ENCODE measurements at regions not wholly inside any gene's neighbourhood (a gene's known extent, or its start where the extent isn't known, plus 50 kb on each side); places are given as distances from the start of the nearest gene placed in this dataset.

GRCh38 chr12:58665375-58665774, 254.9 kb downstream of the LRIG3 start:
- Histone ChIP-seq H3K4me3 (ENCODE audit: low read depth, low read length) (no peak overlapping the region), H3K27ac (ENCODE audit: low read depth, low read length) (no peak overlapping the region), H3K9me3 (ENCODE audit: control insufficient read depth, insufficient read depth, low read length) (no peaks in the 10 kb centered on the region), H3K27me3 (ENCODE audit: control insufficient read depth, insufficient read depth, low read length) (no peaks in the 10 kb centered on the region)
- CTCF ChIA-PET: no interaction called here
- no peak for TF ChIP-seq CTCF (IDR thresholded peaks at IDR 0.05; ENCODE audit: low read depth, low read length)
- DNase-seq (ENCODE audit: low read depth, low spot score): no peak
- POLR2A ChIA-PET: no interaction called here

GRCh38 chr12:58668233-58668632, 252.1 kb downstream of the LRIG3 start:
- CTCF ChIA-PET: no interaction called here
- DNase-seq (ENCODE audit: low read depth, low spot score): no peak
- H3K9me3 ChIP-seq (ENCODE audit: control insufficient read depth, insufficient read depth, low read length): no peaks in the 10 kb centered on the region
- POLR2A ChIA-PET: no interaction called here
- H3K27ac ChIP-seq (ENCODE audit: low read depth, low read length): no peak overlapping the region
- TF ChIP-seq CTCF (IDR thresholded peaks at IDR 0.05; ENCODE audit: low read depth, low read length): no peak
- no peak overlapping the region for H3K4me3 ChIP-seq (ENCODE audit: low read depth, low read length)
- H3K27me3 ChIP-seq (ENCODE audit: control insufficient read depth, insufficient read depth, low read length): no peaks in the 10 kb centered on the region

GRCh38 chr12:58668871-58669270, 251.4 kb downstream of the LRIG3 start:
- no peaks in the 10 kb centered on the region for H3K9me3 ChIP-seq (ENCODE audit: control insufficient read depth, insufficient read depth, low read length)
- H3K4me3 ChIP-seq (ENCODE audit: low read depth, low read length): no peak overlapping the region
- H3K27ac ChIP-seq (ENCODE audit: low read depth, low read length): no peak overlapping the region
- ChIA-PET CTCF (no interaction called here), POLR2A (no interaction called here)
- no peaks in the 10 kb centered on the region for H3K27me3 ChIP-seq (ENCODE audit: control insufficient read depth, insufficient read depth, low read length)
- DNase-seq (ENCODE audit: low read depth, low spot score): no peak
- no peak for TF ChIP-seq CTCF (IDR thresholded peaks at IDR 0.05; ENCODE audit: low read depth, low read length)

GRCh38 chr12:58670623-58671022, 249.7 kb downstream of the LRIG3 start:
- POLR2A ChIA-PET: no interaction called here
- Histone ChIP-seq H3K27me3 (ENCODE audit: control insufficient read depth, insufficient read depth, low read length) (no peaks in the 10 kb centered on the region), H3K27ac (ENCODE audit: low read depth, low read length) (no peak overlapping the region), H3K9me3 (ENCODE audit: control insufficient read depth, insufficient read depth, low read length) (no peaks in the 10 kb centered on the region), H3K4me3 (ENCODE audit: low read depth, low read length) (no peak overlapping the region)
- CTCF ChIA-PET: no interaction called here
- DNase-seq (ENCODE audit: low read depth, low spot score): no peak
- no peak for TF ChIP-seq CTCF (IDR thresholded peaks at IDR 0.05; ENCODE audit: low read depth, low read length)

GRCh38 chr12:58671196-58671595, 249.1 kb downstream of the LRIG3 start:
- ChIA-PET CTCF (no interaction called here), POLR2A (no interaction called here)
- Histone ChIP-seq H3K27me3 (ENCODE audit: control insufficient read depth, insufficient read depth, low read length) (no peaks in the 10 kb centered on the region), H3K9me3 (ENCODE audit: control insufficient read depth, insufficient read depth, low read length) (no peaks in the 10 kb centered on the region), H3K4me3 (ENCODE audit: low read depth, low read length) (no peak overlapping the region), H3K27ac (ENCODE audit: low read depth, low read length) (no peak overlapping the region)
- DNase-seq (ENCODE audit: low read depth, low spot score): no peak
- TF ChIP-seq CTCF (IDR thresholded peaks at IDR 0.05; ENCODE audit: low read depth, low read length): no peak
